A204.1 (cell line): ENCODE measurements at regions not wholly inside any gene's neighbourhood (a gene's known extent, or its start where the extent isn't known, plus 50 kb on each side); places are given as distances from the start of the nearest gene placed in this dataset.

Experiments
- FAIRE-seq: peaks from 2 replicates; lab custom pipeline; 2012; peaks lifted over from hg19 to GRCh38; lab: Jason Lieb, UNC

DNA sequence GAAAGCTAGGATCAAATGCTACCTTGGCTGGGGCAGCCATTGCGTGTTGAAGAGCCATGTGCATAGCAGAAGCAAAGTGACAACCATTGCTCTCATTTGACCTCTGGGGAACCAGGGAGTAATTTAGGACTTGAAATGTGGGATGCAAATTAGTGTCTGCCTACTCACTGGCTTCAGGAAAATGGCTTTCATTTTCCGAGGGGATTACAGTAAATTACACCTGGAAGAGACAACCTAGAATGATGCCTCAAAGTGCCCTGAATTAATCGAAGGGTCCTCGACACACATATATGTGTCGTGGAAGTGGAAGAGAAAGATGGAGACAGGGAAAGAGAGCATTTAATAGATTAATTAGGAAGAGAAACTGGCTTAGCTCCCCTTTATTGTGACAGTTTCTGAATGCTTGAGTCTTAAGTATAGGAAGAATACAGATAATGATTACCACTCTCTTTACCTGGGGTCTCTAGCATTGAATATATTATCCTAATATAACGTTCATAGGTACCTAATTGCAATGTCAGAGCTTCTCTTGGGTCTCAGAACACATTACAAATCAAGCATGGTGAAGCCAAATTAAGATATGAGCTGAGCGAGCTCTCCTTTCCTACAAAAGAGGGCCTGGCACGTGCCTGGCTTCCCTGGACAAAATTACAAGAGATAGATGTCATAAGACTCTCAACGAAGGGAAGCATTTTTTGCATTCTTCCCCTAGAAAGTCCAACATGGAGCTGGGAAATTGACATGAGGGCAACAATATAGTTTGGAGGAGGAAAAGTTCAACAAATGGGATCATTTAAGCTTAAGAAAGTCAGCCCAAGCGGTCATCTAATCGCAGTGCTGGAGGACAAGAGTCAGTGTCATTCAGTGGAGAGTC, 59.5 kb downstream of the MYCN start:
- no peak for FAIRE-seq

DNA sequence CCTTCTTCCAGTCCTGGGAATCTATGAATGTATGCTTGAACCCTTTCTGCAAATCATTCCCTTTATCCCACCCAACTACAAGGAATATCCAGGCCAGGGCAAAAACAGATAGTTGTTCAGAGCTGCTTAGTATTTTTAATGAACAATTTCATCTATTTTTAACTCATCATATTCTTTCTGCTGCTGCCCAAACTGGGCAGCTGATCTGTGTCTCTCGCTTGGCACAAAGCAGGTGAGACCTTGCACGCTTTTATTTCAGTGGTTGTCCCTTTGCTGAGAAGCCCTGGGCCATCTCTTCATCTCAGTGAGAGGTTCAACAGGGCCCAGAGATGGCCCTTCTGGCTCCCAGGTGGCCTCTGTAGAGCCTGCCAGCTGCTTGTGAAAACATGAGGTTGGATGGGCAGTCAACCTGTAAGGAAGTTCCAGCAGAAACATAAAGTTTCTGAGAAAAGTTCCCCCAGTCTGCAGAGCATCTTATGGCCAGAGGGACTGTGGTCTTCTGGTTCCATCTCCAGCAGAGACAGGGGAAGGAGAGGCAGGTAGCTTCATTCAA, 57.5 kb downstream of the MYCN start:
- FAIRE-seq, result no peak

GRCh38 chr2:15996536-15997423, 56.4 kb downstream of the MYCN start:
- FAIRE-seq, result no peak
